RPMI7951 (cell line): ENCODE measurements at regions not wholly inside any gene's neighbourhood (a gene's known extent, or its start where the extent isn't known, plus 50 kb on each side); places are given as distances from the start of the nearest gene placed in this dataset.
"Not testable (repeated sequence)": the region's sequence is repeated elsewhere in the genome, so short reads cannot be mapped to it uniquely, and the experiment has no call there.

Source experiments
- DNase-seq: peaks from one replicate; pipeline ENCODE4 v3.0.0-alpha.2; 2012; ENCODE audit warnings: low read depth

DNA sequence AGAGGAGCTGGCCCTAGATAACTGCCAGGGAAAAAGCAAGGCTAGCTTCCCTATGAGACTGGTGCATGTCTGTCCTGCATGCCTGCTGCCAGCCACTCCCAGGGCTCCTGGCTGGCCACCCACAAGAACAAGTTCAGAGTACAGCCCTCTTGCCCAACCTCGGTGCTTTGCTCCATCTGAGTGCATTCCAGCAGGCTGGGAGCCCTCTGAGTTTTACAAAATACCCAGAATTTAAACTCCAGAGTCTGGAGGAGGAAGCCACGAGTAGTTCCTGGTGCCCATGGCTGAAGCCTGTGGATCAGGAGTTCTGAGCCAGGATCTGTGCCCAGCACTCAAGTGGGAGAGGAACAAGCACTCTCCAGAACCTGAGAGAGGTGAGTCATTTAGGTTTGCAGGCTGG, 111.6 kb downstream of the MAGEE2 start:
- no peak for DNase-seq

DNA sequence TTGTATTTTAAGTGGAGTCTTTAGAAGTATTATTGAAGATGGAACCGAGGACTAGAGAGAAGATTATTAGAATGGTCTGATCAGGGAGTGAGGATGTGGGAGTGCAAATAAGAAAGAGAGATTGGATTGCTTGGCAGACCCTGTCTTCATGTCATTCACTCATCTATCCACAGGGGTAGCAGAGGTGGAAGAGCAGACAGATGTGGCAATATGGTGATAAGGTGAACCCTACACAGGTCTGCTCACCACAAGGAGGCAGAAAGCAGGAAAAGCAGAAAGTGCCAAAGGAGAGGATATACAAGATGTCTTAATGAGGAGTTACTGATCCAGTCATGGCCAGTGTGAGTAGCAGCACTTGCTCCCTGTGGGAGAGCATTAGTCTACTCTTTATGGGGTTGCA, 129.4 kb downstream of the MAGEE2 start:
- no peak for DNase-seq

DNA sequence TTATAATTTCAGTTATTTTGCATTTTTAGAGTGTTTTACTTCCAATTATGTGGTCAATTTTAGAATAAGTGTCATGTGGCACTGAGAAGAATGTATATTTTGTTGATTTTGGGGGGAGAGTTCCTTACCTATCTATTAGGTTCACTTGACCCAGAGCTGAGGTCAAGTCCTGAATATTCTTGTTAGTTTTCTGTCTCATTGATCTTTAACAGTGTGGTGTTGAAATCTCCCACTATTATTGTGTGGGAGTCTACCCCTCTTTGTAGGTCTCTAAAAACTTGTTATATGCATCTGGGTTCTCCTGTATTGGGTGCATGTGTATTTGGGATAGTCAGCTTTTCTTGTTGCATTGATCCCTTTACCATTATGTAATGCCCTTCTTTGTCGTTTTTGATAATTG, 127.0 kb upstream of the ZDHHC15 start:
- DNase-seq = no peak

DNA sequence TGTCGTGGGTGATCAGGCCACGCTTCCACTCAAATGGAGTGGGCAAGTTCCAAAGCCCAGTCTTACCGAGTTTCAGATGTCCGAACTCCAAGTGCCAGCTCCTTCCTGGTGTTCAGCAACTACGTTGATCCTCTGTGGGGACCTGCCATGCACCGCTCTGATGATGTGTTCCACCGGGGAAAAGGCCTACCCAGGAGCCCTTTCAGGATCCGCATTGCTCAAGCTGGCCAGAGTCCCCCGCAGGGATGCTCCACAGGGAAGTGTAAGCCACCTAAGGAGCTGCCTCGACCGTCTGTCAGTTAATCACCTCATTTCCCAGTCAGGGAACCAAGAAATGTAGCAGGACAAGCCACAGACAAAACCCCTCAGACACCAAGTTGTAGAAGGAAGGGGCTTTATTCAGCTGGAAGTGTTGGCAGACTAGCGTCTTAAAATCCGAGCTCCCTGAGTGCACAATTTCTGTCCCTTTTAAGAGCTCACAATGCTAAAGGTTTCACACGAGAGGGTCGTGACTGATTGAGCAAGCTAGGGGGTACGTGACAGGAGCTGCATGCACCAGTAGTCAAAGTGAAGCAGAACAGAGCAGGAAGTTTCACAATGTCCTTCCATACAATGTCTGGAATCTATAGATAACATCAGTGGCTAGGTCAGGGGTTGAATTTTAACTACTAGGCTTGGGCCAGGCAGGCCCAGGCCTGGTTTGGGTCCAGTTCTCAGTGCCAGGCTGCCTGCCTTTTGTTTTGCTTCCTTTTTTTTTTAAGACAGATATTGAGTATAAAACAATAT, 126.2 kb upstream of the ZDHHC15 start:
- no peak for DNase-seq

DNA sequence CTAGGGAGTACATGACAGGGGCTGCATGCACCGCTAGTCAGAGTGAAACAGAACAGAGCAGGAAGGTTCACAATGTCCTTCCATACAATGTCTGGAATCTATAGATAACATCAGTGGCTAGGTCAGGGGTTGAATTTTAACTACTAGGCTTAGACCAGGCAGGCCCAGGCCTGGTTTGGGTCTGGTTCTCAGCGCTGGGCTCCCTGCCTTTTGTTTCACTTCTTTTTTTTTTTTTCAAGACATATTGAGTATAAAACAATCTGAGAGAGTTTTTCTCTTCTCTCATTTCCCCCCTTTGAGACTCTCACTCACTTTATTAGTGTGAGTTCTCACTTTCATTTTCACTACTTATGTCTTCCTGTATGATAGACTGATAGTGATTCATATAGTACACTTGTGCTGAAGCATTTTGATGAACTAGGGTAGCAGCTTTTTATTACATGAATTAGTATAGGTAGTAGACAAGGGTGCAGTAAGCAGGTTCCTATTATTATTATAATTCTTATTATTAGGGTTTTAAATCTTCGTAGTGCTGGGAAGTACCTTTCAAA, 120.0 kb upstream of the ZDHHC15 start:
- DNase-seq = no peak

DNA sequence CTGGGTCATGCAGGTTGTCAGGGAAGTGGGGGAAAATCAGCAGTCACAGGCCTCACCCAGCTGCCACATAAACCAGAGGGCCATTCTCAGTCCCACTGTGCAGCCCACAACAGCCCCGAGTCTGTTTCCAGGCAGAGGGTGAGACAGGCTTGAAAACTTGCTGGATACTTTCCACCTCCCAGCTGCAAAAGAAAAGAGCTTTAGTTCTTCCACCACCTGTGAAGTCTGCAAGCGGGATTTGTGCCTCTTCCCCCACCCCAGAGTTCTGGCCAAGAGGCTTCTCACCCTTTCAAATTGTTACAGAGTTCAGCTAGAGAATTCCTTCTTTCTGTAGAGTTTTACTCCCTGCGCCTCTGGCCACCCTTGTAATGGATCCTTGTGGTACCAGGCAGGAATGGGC, 115.5 kb upstream of the ZDHHC15 start:
- no peak for DNase-seq

DNA sequence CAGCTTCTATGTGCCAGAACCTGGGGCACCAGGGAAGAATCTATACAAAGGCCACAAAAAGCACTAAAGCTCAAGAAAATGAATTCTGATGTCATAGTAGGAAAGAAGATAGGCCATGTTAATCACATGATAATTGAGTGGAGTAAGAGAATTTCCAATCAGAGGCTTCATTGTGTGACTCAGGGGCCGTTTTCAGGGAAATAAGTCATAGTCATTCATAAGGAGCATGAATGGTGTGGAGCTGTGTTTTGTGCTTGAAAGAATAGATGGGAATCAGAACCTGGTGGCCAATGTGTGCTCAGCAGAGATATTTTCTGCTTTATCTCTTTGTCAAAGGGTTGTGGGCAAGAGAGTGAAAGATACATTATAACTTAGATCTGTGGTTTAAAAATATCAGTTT, 102.4 kb upstream of the ZDHHC15 start:
- peak; percentile 13 for DNase-seq

DNA sequence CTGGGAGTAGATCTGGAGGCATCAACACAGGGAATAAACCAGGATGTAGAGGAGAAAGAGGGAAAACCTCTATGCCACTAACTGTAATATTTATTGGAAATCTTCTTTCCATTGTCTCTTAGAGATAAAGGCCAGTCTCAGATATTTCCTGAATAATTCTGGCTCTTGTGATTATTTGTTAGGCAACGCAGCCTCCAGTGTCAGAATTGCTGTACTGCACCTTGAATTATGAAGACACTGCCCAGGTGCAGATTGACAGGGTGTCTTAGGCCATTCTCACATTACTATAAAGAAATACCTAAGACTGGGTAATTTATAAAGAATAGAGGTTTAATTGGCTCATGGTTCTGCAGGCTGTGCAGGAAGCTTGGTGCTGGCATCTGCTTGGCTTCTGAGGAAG, 100.7 kb upstream of the ZDHHC15 start:
- DNase-seq = peak; percentile 7

DNA sequence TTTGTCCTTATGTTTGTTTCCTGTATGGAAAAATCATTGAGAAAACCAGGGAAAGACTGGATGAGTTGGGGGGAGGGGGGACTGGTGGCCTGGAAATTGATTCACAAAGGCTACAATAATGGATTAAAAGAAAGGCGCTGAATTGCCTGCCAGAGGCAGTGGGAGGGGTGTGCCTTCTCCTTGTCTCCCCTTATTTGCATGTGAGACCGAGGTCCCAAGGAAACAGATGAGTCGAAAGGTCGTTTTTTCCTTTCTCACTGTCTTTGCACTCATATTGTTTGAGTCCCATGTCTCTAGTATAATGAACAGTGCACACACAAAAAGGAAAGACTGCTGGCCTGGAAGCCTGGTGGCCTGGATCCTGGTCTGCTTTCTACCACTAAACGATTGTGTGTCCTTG, 86.6 kb upstream of the ZDHHC15 start:
- DNase-seq = no peak

DNA sequence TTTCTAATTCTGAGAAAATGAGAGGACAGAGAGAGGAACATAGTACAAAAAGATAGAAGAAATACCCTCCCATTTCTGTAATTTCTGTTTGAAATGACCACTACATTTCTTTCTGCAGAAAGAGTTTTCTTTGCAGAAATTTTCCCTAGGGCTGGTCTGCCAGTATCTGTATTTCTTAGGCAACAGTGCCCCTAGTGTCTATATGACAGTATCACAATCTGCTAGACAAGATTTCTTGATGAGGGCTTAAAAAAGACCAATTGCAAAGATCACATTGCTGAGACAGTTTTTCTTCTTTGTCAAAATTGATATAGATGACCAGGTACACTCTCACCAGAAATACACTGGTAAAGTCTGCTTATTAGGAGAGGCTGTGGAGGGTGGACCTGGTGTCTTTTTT, 81.0 kb upstream of the ZDHHC15 start:
- DNase-seq = peak; percentile 46

DNA sequence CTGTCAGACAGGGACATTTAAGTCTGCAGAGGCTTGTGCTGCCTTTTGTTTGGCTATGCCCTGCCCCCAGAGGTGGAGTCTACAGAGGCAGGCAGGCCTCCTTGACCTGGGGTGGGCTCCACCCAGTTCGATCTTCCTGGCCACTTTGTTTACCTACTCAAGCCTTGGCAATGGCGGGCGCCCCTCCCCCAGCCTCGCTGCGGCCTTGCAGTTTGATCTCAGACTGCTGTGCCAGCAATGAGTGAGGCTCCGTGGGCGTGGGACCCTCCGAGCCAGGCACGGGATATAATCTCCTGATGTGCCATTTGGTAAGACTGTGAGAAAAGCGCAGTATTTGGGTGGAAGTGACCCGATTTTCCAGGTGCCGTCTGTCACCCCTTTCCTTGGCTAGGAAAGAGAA, 79.2 kb upstream of the ZDHHC15 start:
- not testable (repeated sequence) for DNase-seq

DNA sequence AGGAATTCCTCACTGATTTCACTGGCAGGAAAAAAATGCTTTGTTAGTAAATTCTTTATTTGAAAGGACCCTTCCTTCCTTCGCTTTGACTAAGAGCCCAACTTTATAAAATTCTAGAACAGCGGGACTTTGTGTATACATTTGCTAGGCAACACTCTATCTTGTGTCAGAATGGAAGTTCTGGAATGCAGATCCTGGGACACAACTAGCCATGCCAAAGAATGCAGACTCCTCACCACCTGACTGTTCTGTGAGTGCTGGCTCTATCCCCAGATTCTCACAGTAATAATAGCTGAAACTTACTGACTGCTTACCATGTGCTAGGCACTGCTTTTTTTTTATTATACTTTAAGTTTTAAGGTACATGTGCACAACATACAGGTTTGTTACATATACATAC, 73.3 kb upstream of the ZDHHC15 start:
- DNase-seq = peak; percentile 48

DNA sequence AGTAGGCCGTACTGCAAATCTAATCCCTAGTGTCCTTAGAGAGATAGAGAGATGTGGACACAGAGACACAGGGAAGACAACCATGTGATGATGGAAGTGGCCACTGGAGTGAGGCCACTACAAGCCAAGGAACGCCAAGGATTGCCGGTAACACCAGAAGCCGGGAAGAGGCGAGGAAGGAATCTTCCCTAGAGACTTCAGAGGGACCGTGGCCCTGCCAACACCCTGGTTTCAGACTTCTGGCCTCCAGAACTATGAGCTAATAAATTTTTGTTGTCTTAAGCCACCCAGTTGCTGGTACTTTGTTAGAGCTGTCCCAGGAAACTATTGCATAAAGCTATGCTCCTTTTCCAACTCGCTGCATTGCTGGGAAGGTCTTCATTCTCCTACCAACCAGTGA, 70.3 kb upstream of the ZDHHC15 start:
- DNase-seq = not testable (repeated sequence)

DNA sequence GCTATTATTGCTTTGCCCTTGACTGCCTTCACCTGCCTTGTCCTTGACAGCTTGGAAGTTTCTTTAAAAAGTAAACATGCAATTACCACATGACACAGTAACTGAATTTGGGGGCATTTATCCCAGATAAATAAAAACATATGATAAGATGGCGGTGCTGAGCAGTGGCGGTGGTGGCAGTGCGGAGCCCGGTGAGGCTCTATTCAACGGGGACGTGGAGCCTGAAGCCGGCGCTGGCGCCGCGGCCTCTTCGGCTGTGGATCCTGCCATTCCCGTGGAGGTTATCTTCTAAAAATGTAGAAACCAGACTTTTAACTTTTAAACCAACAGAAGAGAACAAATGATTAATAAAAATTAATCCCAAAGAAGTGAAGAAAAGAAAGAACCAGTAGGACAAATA, 59.7 kb upstream of the ZDHHC15 start:
- DNase-seq = no peak
